HG03354 (cell line): ENCODE measurements at regions not wholly inside any gene's neighbourhood (a gene's known extent, or its start where the extent isn't known, plus 50 kb on each side); places are given as distances from the start of the nearest gene placed in this dataset.
"Not testable (repeated sequence)": the region's sequence is repeated elsewhere in the genome, so short reads cannot be mapped to it uniquely, and the experiment has no call there.

ENCODE experiments used
- ATAC-seq: cut with Tn5 transposase; IDR thresholded peaks from one replicate; pipeline ENCODE4 v1.9.1; 2021; ENCODE audit warnings: mild to moderate bottlenecking; ENCODE audit not compliant: unreplicated experiment, poor library complexity, severe bottlenecking

GRCh38 chr10:30682377-30683199, 53.0 kb upstream of the LYZL2 start:
- ATAC-seq = not testable (repeated sequence)

- ATAC-seq = no peak
Measured at GRCh38 chr10:30680908-30681307, 51.4 kb upstream of the LYZL2 start.
